H9 (cell line): ENCODE measurements at regions not wholly inside any gene's neighbourhood (a gene's known extent, or its start where the extent isn't known, plus 50 kb on each side); places are given as distances from the start of the nearest gene placed in this dataset.
"Not testable (repeated sequence)": the region's sequence is repeated elsewhere in the genome, so short reads cannot be mapped to it uniquely, and the experiment has no call there.

Experiments
- DNase-seq: peaks from one replicate; pipeline ENCODE4 v3.0.0-alpha.2; 2017
- H2AFZ ChIP-seq: one replicate; pipeline ENCODE4 v1.6.1; 2013; ENCODE audit warnings: mild to moderate bottlenecking, low read length, control low read depth, moderate library complexity
- H2AK5ac ChIP-seq: 2 replicates; pipeline ENCODE4 v1.6.1; 2013; ENCODE audit warnings: low read length, control low read depth, mixed read lengths; ENCODE audit not compliant: insufficient read length
- H2BK120ac ChIP-seq: one replicate; pipeline ENCODE4 v1.6.1; 2013; ENCODE audit warnings: low read depth, mild to moderate bottlenecking, low read length, control low read depth, inconsistent platforms; ENCODE audit not compliant: poor library complexity, severe bottlenecking
- H2BK12ac ChIP-seq: 2 replicates; pipeline ENCODE4 v1.6.1; 2013; ENCODE audit warnings: low read length, control low read depth, mixed read lengths, low read depth; ENCODE audit not compliant: insufficient read length
- H2BK15ac ChIP-seq: 2 replicates; pipeline ENCODE4 v1.6.1; 2013; ENCODE audit warnings: low read depth, low read length, control low read depth
- H2BK20ac ChIP-seq: one replicate; pipeline ENCODE4 v1.6.1; 2013; ENCODE audit warnings: low read depth, mild to moderate bottlenecking, low read length, control low read depth, inconsistent platforms; ENCODE audit not compliant: poor library complexity, severe bottlenecking
- H2BK5ac ChIP-seq: 2 replicates; pipeline ENCODE4 v1.6.1; 2013; ENCODE audit warnings: low read length, control low read depth, mixed read lengths; ENCODE audit not compliant: insufficient read length
- H3K14ac ChIP-seq: 2 replicates; pipeline ENCODE4 v1.6.1; 2013; ENCODE audit warnings: low read length, control low read depth; ENCODE audit not compliant: insufficient read depth
- H3K18ac ChIP-seq: 2 replicates; pipeline ENCODE4 v1.6.1; 2013; ENCODE audit warnings: low read depth, mild to moderate bottlenecking, mixed read lengths, low read length, control low read depth; ENCODE audit not compliant: insufficient read length
- H3K23ac ChIP-seq: 2 replicates; pipeline ENCODE4 v1.6.1; 2013; ENCODE audit warnings: low read length, control low read depth, mixed read lengths, low read depth; ENCODE audit not compliant: insufficient read length
- H3K23me2 ChIP-seq: 2 replicates; pipeline ENCODE4 v1.6.1; 2013; ENCODE audit warnings: low read depth, mild to moderate bottlenecking, mixed read lengths, low read length, control low read depth; ENCODE audit not compliant: insufficient read length, poor library complexity, severe bottlenecking
- H3K27ac ChIP-seq: 2 replicates; pipeline ENCODE4 v1.5.1; 2013; ENCODE audit warnings: low read length, control low read depth, mixed read lengths, low read depth; ENCODE audit not compliant: insufficient read length
- H3K27me3 ChIP-seq: 2 replicates; pipeline ENCODE4 v1.6.1; 2013; ENCODE audit warnings: low read length, control low read depth, inconsistent platforms; ENCODE audit not compliant: insufficient read depth
- H3K4ac ChIP-seq: 2 replicates; pipeline ENCODE4 v1.6.1; 2013; ENCODE audit warnings: low read depth, mild to moderate bottlenecking, control low read depth, inconsistent platforms, low read length, moderate library complexity
- H3K4me1 ChIP-seq: 2 replicates; pipeline ENCODE4 v1.6.1; 2013; ENCODE audit warnings: low read length, control low read depth, inconsistent platforms; ENCODE audit not compliant: insufficient read depth
- H3K4me2 ChIP-seq: 2 replicates; pipeline ENCODE4 v1.6.1; 2013; ENCODE audit warnings: low read length, control low read depth, mixed read lengths; ENCODE audit not compliant: insufficient read length, insufficient read depth
- H3K56ac ChIP-seq: 2 replicates; pipeline ENCODE4 v1.6.1; 2013; ENCODE audit warnings: low read depth, mild to moderate bottlenecking, mixed read lengths, low read length, control low read depth; ENCODE audit not compliant: insufficient read length
- H3K79me1 ChIP-seq: 2 replicates; pipeline ENCODE4 v1.6.1; 2013; ENCODE audit warnings: low read depth, mild to moderate bottlenecking, moderate library complexity, low read length, control low read depth, inconsistent platforms; ENCODE audit not compliant: insufficient read depth, poor library complexity, severe bottlenecking
- H3K79me2 ChIP-seq: 2 replicates; pipeline ENCODE4 v1.6.1; 2013; ENCODE audit warnings: low read length, control low read depth, inconsistent platforms; ENCODE audit not compliant: insufficient read depth
- H3K9ac ChIP-seq: 2 replicates; pipeline ENCODE4 v1.6.1; 2013; ENCODE audit warnings: low read length, control low read depth, mixed read lengths; ENCODE audit not compliant: insufficient read length; ENCODE audit errors: extremely low read depth
- H3K9me3 ChIP-seq: one replicate; pipeline ENCODE4 v1.6.1; 2013; ENCODE audit warnings: low read depth, low read length, inconsistent platforms; ENCODE audit not compliant: control insufficient read depth
- H3T11ph ChIP-seq: one replicate; pipeline ENCODE4 v1.6.1; 2013; ENCODE audit warnings: mild to moderate bottlenecking, low read length, control low read depth, inconsistent platforms
- H4K20me1 ChIP-seq: one replicate; pipeline ENCODE4 v1.6.1; 2013; ENCODE audit not compliant: control insufficient read depth, insufficient read length, insufficient read depth
- H4K5ac ChIP-seq: 2 replicates; pipeline ENCODE4 v1.6.1; 2013; ENCODE audit warnings: low read depth, mild to moderate bottlenecking, mixed read lengths, low read length, control low read depth; ENCODE audit not compliant: insufficient read length
- H4K8ac ChIP-seq: replicated peaks from 2 replicates; pipeline ENCODE4 v1.6.1; 2013; ENCODE audit warnings: low read length, control low read depth, mixed read lengths, low read depth; ENCODE audit not compliant: insufficient read length
- H4K91ac ChIP-seq: 2 replicates; pipeline ENCODE4 v1.6.1; 2013; ENCODE audit warnings: low read depth, mild to moderate bottlenecking, moderate library complexity, mixed read lengths, low read length, control low read depth; ENCODE audit not compliant: insufficient read length
- H3K27ac Mint-ChIP-seq, 3 experiments: 2 replicates in 2 of 3; 3 replicates in 1 of 3; pipeline ENCODE4 v1.8.0; 2020 to 2021; ENCODE audit warnings: mixed read lengths in 3 of 3, mild to moderate bottlenecking in 1 of 3, moderate library complexity in 1 of 3
- H3K27me3 Mint-ChIP-seq: 2 replicates; pipeline ENCODE4 v1.8.0; 2021; ENCODE audit warnings: low read depth, mild to moderate bottlenecking, moderate library complexity, mixed read lengths
- H3K36me3 Mint-ChIP-seq, 3 experiments: 2 replicates in 2 of 3; 3 replicates in 1 of 3; pipeline ENCODE4 v1.8.0; 2020 to 2021; ENCODE audit warnings: low read depth in 3 of 3, mixed read lengths in 3 of 3; ENCODE audit not compliant: insufficient read depth in 1 of 3
- H3K4me1 Mint-ChIP-seq, 2 experiments: 2 replicates each; pipeline ENCODE4 v1.8.0; 2020; ENCODE audit warnings: mixed read lengths in 2 of 2
- H3K4me3 Mint-ChIP-seq, 2 experiments: 2 replicates in 1 of 2; 3 replicates in 1 of 2; pipeline ENCODE4 v1.8.0; 2020 to 2021; ENCODE audit warnings: mild to moderate bottlenecking in 2 of 2, mixed read lengths in 2 of 2, moderate library complexity in 1 of 2
- H3K9me3 Mint-ChIP-seq, 2 experiments: 2 replicates in 1 of 2; 3 replicates in 1 of 2; pipeline ENCODE4 v1.8.0; 2020; ENCODE audit warnings: mild to moderate bottlenecking in 2 of 2, mixed read lengths in 2 of 2, moderate library complexity in 1 of 2
- WGBS: extraction: QIAGEN DNeasy Blood & Tissue Kit; methylation state at CpG from one replicate; pipeline ENCODE4 v1.1.7; 2013; ENCODE audit warnings: missing lambda C conversion rate, low lambda C conversion rate, mixed read lengths; ENCODE audit not compliant: insufficient read length; ENCODE audit errors: extremely low coverage; 5-methylcytosine and 5-hydroxymethylcytosine counted together

DNA sequence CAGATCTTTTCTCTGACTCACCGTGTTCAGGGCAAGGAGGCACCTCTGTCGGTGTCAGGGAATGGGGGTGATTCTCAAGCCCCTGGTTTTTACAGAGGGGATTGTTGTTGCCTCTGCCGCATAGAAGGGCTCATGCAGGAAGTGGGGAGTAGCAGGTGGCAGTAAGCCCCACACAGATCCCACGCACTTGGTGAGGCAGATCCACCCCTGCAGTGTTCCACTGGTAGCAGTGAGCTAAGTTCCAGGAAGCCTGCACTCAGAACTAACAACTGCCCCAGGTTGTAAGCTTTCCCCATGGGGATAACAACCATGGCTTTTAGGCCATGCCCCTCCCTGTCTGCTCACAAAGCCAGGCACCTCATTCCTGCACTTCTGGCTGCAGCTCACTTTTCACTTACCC, 149.1 kb downstream of the SPIN4 start:
- H4K20me1 ChIP-seq, H3K79me1 ChIP-seq, H3K79me2 ChIP-seq, H2BK5ac ChIP-seq, H3T11ph ChIP-seq, H3K4me1 ChIP-seq, H3K4me1 Mint-ChIP-seq, H3K4ac ChIP-seq, H3K56ac ChIP-seq, H3K9me3 Mint-ChIP-seq, H3K23me2 ChIP-seq, H4K5ac ChIP-seq, H3K14ac ChIP-seq, H3K18ac ChIP-seq, H2BK20ac ChIP-seq, H3K9me3 ChIP-seq, H4K8ac ChIP-seq, H3K9ac ChIP-seq, H3K4me3 Mint-ChIP-seq, H2BK15ac ChIP-seq, H2AK5ac ChIP-seq, H3K23ac ChIP-seq, H3K27ac Mint-ChIP-seq, H2AFZ ChIP-seq, H3K36me3 Mint-ChIP-seq, H2BK120ac ChIP-seq, H3K27me3 Mint-ChIP-seq, H4K91ac ChIP-seq, H3K27me3 ChIP-seq, H3K27ac ChIP-seq, H2BK12ac ChIP-seq, DNase-seq, H3K4me2 ChIP-seq: not testable (repeated sequence)
- no CpG with 5 or more reads among the region's 4 CpGs for WGBS

DNA sequence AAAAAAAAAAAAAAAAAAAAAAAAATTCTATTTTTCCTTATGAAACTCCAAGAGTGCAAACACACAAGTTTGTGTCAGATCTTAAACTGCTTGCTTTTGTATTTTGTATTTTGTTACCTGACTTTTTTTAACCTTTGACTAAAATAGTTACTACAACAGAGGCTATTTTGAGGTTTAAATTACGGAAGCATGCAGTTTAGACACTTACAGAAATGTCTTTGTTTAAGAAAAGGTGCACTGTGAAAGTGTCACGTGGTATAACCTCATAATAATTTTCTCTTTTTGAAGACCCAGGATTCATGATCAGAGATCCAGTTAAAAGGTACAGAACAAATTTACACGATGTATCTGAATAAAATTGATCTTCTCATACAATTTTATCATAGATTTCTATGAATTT, 152.4 kb downstream of the SPIN4 start:
- not testable (repeated sequence) for H3K23ac ChIP-seq, H3T11ph ChIP-seq, H4K5ac ChIP-seq, H3K79me2 ChIP-seq, DNase-seq, H3K9me3 ChIP-seq, H4K8ac ChIP-seq, H3K27ac ChIP-seq, H4K91ac ChIP-seq, H3K4ac ChIP-seq, H3K4me2 ChIP-seq, H3K18ac ChIP-seq, H3K14ac ChIP-seq, H3K4me3 Mint-ChIP-seq, H3K4me1 ChIP-seq, H3K56ac ChIP-seq, H3K4me1 Mint-ChIP-seq, H3K27me3 Mint-ChIP-seq, H3K27ac Mint-ChIP-seq, H2AFZ ChIP-seq, H2BK120ac ChIP-seq, H3K27me3 ChIP-seq, H2BK12ac ChIP-seq, H2BK20ac ChIP-seq, H3K9ac ChIP-seq, H2BK5ac ChIP-seq, H3K23me2 ChIP-seq, H4K20me1 ChIP-seq, H3K9me3 Mint-ChIP-seq, H3K79me1 ChIP-seq, H3K36me3 Mint-ChIP-seq, H2BK15ac ChIP-seq, H2AK5ac ChIP-seq
- no CpG with 5 or more reads among the region's 3 CpGs for WGBS
